Hepatocyte (in vitro differentiated cells): ENCODE measurements at regions not wholly inside any gene's neighbourhood (a gene's known extent, or its start where the extent isn't known, plus 50 kb on each side); places are given as distances from the start of the nearest gene placed in this dataset.

ENCODE experiments used
- DNase-seq: peaks from one replicate; pipeline ENCODE4 v3.0.0-alpha.2; 2016; ENCODE audit warnings: low spot score
- H2AFZ ChIP-seq: fragments of 200-600 bp; sonication (generic); 2 replicates; pipeline ENCODE4 v1.6.0; 2016; ENCODE audit warnings: antibody characterized with exemption, mild to moderate bottlenecking
- H3K27ac ChIP-seq: fragments of 200-600 bp; sonication (generic); 2 replicates; pipeline ENCODE4 v1.5.1; 2016; ENCODE audit warnings: mild to moderate bottlenecking
- H3K27me3 ChIP-seq: fragments of 200-600 bp; sonication (generic); 2 replicates; pipeline ENCODE4 v1.6.1; 2016
- H3K36me3 ChIP-seq: fragments of 200-600 bp; sonication (generic); replicated peaks from 2 replicates; pipeline ENCODE4 v1.5.1; 2016; ENCODE audit warnings: low read depth; ENCODE audit not compliant: insufficient read depth
- H3K4me1 ChIP-seq: fragments of 200-600 bp; sonication (generic); 2 replicates; pipeline ENCODE4 v1.5.1; 2016; ENCODE audit warnings: mild to moderate bottlenecking, moderate library complexity; ENCODE audit not compliant: insufficient read depth
- H3K4me2 ChIP-seq: fragments of 200-600 bp; sonication (generic); 2 replicates; pipeline ENCODE4 v1.6.0; 2016
- H3K4me3 ChIP-seq: fragments of 200-600 bp; sonication (generic); 2 replicates; pipeline ENCODE4 v1.5.1; 2016; ENCODE audit warnings: mild to moderate bottlenecking
- H3K79me2 ChIP-seq: fragments of 200-600 bp; sonication (generic); 2 replicates; pipeline ENCODE4 v1.6.0; 2017; ENCODE audit warnings: mild to moderate bottlenecking
- H3K9me2 ChIP-seq: fragments of 200-600 bp; sonication (generic); replicated peaks from 2 replicates; pipeline ENCODE4 v1.6.0; 2017; ENCODE audit warnings: mild to moderate bottlenecking; ENCODE audit not compliant: insufficient read depth
- H3K9me3 ChIP-seq: fragments of 200-600 bp; sonication (generic); 2 replicates; pipeline ENCODE4 v1.5.1; 2016; ENCODE audit warnings: low read depth, mild to moderate bottlenecking
- H4K20me1 ChIP-seq: fragments of 200-600 bp; sonication (generic); 2 replicates; pipeline ENCODE4 v1.6.0; 2016; ENCODE audit warnings: mild to moderate bottlenecking; ENCODE audit not compliant: insufficient read depth, poor library complexity, severe bottlenecking
- CTCF ChIP-seq: fragments of 200-600 bp; sonication (generic); IDR thresholded peaks from 2 replicates; pipeline ENCODE4 v1.5.1; 2016; ENCODE audit warnings: antibody characterized with exemption, mild to moderate bottlenecking; ENCODE audit not compliant: poor library complexity
- EZH2 ChIP-seq: fragments of 200-600 bp; sonication (generic); IDR thresholded peaks from 2 replicates; pipeline ENCODE4 v1.6.1; 2016; ENCODE audit warnings: antibody characterized with exemption, mild to moderate bottlenecking, borderline replicate concordance
- EZH2phosphoT487 ChIP-seq: fragments of 200-600 bp; sonication (generic); IDR thresholded peaks from one replicate; pipeline ENCODE4 v1.6.1; 2018; ENCODE audit warnings: antibody characterized with exemption, mild to moderate bottlenecking, low read depth, moderate library complexity; ENCODE audit not compliant: unreplicated experiment, severe bottlenecking
- WGBS: methylation state at CpG from one replicate; pipeline ENCODE4 v1.1.6; 2016; ENCODE audit warnings: low lambda C conversion rate; ENCODE audit errors: missing lambda C conversion rate; 5-methylcytosine and 5-hydroxymethylcytosine counted together

DNA sequence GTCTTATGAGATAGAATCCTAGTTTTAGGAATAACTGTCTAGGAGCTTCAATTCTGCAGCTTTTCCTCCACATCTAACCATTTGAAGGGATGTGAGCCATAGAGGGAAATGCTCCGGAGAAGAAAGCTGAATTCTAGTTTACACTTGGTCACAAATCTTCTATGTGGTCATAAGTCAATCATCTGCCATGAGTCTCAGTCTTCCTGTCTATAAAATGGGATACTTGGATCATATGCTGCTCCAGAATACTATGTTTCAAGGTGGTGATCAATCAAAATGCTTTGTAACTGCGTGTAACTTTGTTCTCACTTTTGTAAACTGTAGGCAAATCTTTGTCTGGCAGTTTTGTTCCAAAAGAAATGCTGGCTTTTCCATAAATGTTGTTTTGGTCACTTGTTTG is 152.0 kb upstream of the SV2C start:
- Histone ChIP-seq H3K4me1 (no peaks in the 10 kb centered on the region), H3K79me2 (no peaks in the 10 kb centered on the region), H3K4me2 (no peak overlapping the region), H4K20me1 (no peaks in the 10 kb centered on the region), H2AFZ (no peak overlapping the region), H3K9me3 (no peaks in the 10 kb centered on the region), H3K9me2 (no peaks in the 10 kb centered on the region), H3K4me3 (no peak overlapping the region), H3K27ac (no peak overlapping the region), H3K27me3 (peaks cover 6% of the 10 kb centered on the region), H3K36me3 (no peaks in the 10 kb centered on the region)
- DNase-seq, result no peak
- TF ChIP-seq CTCF, result no peak
- no peak for TF ChIP-seq EZH2
- no peak for TF ChIP-seq EZH2phosphoT487
- 83% methylated on average over 2 of the region's 2 CpGs for WGBS

DNA sequence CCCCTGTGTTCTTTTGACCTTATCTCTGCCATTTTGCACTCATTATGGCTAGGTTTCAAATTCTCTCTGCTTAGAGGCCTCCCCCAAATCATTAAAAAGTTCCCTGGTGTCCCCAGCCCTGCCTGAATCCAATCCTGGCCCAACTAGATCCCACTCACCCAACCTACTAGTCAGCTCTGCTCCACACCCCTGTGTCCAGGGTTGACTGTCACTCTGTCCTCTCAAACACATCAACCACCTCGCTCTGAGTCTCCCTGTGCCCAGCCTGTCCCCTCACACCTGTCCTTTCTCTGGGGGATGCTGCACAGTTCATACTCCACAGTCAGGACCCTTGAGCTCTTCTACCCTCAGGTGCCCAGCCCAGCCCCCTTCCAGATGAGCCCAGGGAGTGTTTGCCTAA is 154.2 kb upstream of the SV2C start:
- 75% methylated on average over 1 of the region's 1 CpG for WGBS
- H3K27ac ChIP-seq, result no peak overlapping the region
- H3K27me3 ChIP-seq, result peaks cover 6% of the 10 kb centered on the region
- no peaks in the 10 kb centered on the region for H3K9me2 ChIP-seq
- no peak for DNase-seq
- no peaks in the 10 kb centered on the region for H4K20me1 ChIP-seq
- no peaks in the 10 kb centered on the region for H3K79me2 ChIP-seq
- H3K36me3 ChIP-seq, result no peaks in the 10 kb centered on the region
- TF ChIP-seq CTCF (no peak), EZH2phosphoT487 (no peak), EZH2 (no peak)
- H3K4me1 ChIP-seq, result no peaks in the 10 kb centered on the region
- no peak overlapping the region for H3K4me2 ChIP-seq
- no peak overlapping the region for H3K4me3 ChIP-seq
- no peaks in the 10 kb centered on the region for H3K9me3 ChIP-seq
- H2AFZ ChIP-seq, result no peak overlapping the region

GRCh38 chr5:75922480-75922879 is 160.7 kb upstream of the SV2C start:
- Histone ChIP-seq H2AFZ (no peak overlapping the region), H3K79me2 (no peaks in the 10 kb centered on the region), H3K9me2 (no peaks in the 10 kb centered on the region), H3K4me3 (no peak overlapping the region), H3K9me3 (no peaks in the 10 kb centered on the region), H3K4me1 (no peaks in the 10 kb centered on the region), H3K27ac (no peak overlapping the region), H3K27me3 (no peaks in the 10 kb centered on the region), H3K36me3 (no peaks in the 10 kb centered on the region), H4K20me1 (no peaks in the 10 kb centered on the region), H3K4me2 (no peak overlapping the region)
- no peak for DNase-seq
- TF ChIP-seq EZH2, result no peak
- no peak for TF ChIP-seq CTCF
- TF ChIP-seq EZH2phosphoT487, result no peak

- Histone ChIP-seq H3K4me1 (no peaks in the 10 kb centered on the region), H3K9me3 (no peaks in the 10 kb centered on the region), H2AFZ (no peak overlapping the region), H3K9me2 (no peaks in the 10 kb centered on the region), H4K20me1 (no peaks in the 10 kb centered on the region), H3K27me3 (peaks cover 5% of the 10 kb centered on the region), H3K4me3 (no peak overlapping the region), H3K79me2 (no peaks in the 10 kb centered on the region), H3K4me2 (no peak overlapping the region), H3K36me3 (no peaks in the 10 kb centered on the region), H3K27ac (no peak overlapping the region)
- no peak for DNase-seq
- TF ChIP-seq EZH2, result no peak
- no peak for TF ChIP-seq EZH2phosphoT487
- TF ChIP-seq CTCF, result no peak
- WGBS, result 80% methylated on average over 6 of the region's 6 CpGs
These were observed 162.2 kb upstream of the SV2C start for GRCh38 chr5:75921011-75921410.
